Renal pelvis (tissue), 1 donor: ENCODE measurements at regions not wholly inside any gene's neighbourhood (a gene's known extent, or its start where the extent isn't known, plus 50 kb on each side); places are given as distances from the start of the nearest gene placed in this dataset.
"Not testable (repeated sequence)": the region's sequence is repeated elsewhere in the genome, so short reads cannot be mapped to it uniquely, and the experiment has no call there.

Experiments
- DNase-seq: peaks from one replicate; pipeline ENCODE4 v3.0.0-alpha.2; 2013

DNA sequence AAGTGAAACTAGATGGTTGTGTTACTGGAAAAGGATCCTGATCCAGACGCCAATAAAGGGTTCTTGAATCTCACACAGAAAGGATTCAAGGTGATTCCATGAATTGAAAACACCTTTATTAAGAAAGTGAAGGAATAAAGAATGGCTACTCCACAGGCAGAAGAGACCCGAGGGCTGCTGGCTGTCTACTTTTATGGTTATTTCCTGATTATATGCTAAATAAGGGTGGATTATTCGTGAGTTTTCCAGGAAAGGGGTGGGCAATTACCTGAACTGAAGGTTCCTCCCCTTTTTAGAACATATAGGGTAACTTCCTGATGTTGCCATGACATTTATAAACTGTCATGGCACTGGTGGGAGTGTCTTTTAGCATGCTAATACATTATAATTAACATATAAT lies 50.9 kb upstream of the WARS2 start:
- no peak for DNase-seq

DNA sequence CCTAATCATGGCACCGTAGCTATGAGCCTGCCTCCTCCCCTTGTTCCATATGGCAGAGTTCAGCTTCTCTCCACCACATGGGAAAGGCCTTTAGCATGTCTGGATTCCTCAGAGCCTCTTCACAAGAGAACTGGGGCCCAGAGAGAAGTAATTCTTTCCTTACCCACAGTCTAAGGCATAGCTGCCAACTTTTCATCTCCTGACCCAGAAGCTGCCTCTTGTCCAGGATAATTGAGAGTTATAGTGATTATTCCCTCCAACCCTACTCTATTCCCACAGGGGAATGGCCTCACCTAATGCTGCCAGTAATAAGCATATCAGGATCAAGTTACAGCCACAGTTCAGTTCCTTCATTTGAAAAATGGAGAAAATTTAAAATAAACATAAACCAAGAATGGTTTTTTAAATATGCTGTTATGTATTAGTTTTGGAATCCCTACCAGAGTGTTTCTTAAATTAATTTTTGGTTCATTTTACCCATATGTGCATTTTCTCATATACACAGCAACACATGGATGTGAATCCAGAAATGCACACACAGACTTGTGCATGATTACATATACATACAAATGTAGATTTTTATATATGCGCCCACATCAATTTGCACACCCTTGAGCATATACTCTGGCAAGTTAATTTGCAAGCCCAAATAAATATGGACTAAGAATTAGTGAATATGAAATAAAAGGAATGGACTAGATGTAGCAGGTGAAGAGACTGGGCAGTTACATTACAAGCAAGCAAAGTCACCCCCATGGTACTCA lies 63.9 kb upstream of the WARS2 start:
- DNase-seq, result no peak

- no peak for DNase-seq
Measured at GRCh38 chr1:119204961-119205357, 64.5 kb upstream of the WARS2 start.

GRCh38 chr1:119209061-119209460 lies 68.6 kb upstream of the WARS2 start:
- no peak for DNase-seq

- DNase-seq, result no peak
Measured at GRCh38 chr1:119209596-119210295, 69.3 kb upstream of the WARS2 start.

DNA sequence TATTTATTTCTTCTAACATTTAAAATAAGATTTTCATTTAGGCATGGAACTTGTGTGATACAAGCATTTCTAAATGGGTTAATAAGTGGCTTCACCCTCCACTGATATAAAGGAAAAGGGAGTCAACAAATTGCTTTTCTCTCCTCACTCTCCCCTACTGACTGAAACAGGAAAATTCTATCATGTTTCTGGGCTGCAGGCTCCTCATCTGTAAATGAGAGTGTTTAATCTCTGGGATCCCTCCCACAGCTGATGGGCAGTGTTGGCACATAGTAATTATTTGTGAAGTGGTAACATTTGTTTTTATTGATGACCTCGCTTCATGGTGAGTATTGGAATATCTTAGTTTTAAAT lies 69.8 kb upstream of the WARS2 start:
- DNase-seq, result no peak

DNA sequence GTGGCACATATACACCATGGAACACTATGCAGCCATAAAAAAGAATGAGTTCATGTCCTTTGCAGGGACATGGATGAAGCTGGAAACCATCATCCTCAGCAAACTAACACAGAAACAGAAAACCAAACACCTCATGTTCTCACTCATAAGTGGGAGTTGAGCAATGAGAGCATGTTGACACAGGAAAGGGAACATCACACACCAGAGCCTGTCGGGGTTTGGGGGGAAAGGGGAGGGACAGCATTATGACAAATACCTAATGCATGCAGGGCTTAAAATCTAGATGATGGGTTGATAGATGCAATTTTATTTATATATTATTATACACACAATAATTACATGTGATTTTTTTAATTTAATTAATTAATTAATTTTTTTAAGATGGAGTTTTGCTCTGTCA lies 72.8 kb upstream of the WARS2 start:
- DNase-seq, result not testable (repeated sequence)

DNA sequence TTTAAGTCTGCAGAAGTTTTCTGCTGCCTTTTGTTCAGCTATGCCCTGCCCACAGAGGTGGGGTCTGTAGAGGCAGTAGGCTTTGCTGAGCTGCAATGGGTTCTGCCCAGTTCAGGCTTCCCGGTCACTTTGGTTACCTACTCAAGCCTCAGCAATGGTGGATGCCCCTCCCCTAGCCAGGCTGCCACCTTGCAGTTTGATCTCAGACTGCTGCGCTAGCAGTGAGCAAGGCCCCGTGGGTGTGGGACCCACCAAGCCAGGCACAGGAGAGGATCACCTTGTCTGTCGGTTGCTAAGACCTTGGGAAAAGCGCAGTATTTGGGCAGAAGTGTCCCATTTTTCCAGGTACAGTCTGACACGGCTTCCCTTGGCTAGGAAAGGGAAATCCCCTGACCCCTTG lies 74.5 kb upstream of the WARS2 start:
- DNase-seq, result not testable (repeated sequence)

DNA sequence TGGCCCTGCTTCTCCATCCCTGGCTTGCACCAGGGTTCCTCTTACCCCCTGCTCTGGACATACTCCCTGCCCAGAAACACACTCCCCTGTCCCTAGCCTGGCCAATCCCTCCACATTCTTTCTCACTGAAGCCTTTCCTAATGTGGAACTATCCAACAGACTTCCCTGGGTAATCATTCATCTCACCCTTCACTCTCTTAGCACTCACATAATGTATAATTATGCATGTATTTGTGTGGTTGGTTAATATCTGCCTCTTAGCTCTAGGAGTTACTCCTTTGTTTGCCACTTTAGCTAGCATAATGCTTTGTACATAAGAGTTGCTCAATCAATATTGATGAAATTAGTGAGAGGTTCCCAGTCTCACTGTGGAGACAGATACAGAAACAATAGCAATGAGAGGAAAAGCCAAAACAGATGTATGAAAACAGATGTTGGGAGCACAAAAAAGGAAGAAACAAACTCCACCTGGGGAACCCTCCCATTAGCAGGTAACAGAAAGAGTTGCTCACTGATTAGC lies 76.9 kb upstream of the WARS2 start:
- no peak for DNase-seq

DNA sequence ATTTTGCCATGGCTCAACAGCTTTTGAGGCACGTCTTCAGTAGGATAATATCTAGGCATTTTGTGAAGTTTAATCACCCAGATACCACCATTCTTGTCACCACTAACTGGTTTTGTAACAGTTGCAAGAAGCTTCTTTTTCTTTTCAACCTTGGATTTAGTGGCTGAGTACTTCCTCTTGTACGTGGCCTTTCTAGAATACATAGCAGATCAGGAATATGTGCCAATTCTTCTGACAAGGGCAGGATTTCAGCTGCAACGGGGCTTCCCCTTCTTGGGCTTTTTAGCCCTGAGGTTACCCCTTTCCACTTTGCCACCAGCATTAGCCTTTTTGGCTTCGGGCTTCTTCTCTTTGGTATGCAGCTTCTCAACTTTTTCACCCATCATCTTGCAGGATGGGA lies 79.3 kb upstream of the WARS2 start:
- no peak for DNase-seq

GRCh38 chr1:119220991-119221390 lies 80.5 kb upstream of the WARS2 start:
- DNase-seq, result no peak

- no peak for DNase-seq
Measured at GRCh38 chr1:119222271-119222670, 81.8 kb upstream of the WARS2 start.

- no peak for DNase-seq
Measured at GRCh38 chr1:119225265-119225664, 84.8 kb upstream of the WARS2 start.

GRCh38 chr1:119225831-119226230 lies 85.4 kb upstream of the WARS2 start:
- DNase-seq, result no peak

DNA sequence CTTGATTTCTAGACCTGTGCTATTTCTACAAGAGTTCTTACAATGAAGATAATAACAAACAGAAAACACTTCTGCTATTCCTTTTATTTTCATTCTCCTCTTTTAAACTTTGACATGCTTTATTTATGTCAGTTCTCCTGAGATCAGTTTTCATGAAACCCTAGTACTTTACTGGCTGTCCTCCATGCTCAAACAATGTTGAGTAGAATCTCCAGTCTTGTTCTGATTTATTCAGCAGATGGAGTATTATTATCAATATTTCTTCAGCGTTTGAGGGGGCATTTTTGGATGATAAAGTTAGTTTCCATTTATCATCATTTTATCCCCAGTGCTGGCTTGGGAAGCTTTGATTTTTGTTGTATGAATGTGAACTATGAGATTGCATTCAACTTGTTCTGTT lies 85.9 kb upstream of the WARS2 start:
- no peak for DNase-seq

DNA sequence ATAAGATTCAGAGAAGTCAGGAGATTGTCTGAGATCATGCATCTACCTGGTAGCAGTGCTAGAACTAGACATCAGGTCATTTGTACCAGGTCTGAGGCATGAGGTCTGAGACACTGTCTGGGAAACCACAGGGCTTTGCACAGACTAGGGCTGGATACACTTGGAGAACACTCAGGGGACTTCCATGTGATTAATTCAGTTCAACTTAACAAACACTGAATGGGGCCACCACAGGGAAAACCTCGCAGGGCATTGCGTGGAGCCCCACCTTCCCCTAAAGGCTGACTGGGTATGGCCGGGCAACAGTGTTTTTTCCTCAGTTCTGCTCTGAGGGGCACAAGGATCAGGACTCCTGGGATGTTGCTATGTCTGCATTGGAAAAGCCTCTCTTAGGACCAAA lies 86.5 kb upstream of the WARS2 start:
- DNase-seq, result no peak

DNA sequence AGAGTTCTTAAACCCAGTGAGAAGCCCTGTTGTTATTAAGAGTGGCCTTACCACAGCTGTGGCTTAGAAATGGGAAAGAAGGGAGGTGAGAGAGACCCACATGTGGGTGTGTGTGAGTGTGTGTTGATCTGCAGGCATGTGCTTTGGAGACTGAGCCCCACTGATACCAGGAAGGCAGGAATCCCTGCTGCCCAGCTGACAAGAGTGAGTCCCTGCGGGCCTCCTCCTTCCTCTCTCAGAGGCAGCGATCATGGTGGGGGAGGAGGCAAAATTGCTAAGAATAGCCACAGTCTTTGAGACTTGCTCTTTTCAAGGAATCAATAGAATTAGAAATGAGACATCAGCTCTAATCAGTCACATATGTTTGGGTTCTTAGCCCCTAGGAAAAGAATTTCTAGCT lies 87.0 kb upstream of the WARS2 start:
- DNase-seq, result no peak

DNA sequence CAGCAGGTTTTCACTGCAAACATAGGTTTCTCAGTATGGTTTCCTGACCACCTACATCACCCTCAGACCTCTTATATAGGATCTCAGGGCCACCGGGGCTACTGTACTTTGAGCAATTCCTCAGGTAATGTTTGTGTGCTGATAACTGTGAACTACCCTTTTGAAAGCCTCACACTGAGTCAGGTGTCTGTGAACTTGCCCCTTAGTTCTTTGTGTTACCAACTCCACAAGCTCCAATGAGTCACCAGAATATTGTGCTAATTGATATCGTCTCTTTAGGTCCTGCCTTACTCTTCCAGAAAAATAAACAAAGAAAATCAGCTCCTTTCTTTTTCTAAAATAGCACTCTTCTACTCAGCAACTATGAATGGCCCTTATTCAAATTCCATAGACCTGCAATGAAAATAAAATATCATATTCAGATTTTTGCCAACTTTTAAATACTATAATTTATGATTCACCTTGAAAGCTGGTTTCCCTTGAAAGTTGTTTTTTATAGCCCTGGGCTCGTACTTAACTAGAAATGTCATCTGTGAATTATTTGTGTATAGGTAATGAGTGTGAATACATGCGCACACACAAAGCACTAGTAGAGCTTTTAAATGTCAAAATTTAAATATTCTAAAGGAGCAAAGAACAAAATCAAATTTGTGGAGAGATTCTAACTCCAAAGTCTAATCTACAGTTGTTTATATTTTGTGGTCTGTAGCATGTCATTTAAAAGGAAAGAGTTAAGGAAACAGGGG lies 88.1 kb upstream of the WARS2 start:
- DNase-seq, result no peak

DNA sequence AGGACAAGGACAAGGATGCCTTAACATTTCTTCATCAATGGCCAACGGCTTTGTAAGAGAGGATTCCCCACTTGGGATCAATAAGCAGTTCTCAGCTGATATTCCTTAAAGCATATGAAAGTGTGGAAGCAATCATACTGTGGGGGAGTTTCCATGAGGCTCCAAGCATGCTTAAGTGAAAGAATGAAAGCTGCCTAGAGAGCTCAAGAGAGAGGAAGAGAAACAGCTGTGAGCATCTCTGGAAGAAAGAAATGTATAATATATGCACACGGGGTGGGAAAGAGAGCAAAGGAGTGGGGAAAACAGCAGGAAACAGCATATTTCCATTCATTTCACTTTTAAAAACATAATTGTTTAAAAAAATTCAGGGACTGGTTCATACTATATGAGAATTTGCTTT lies 94.7 kb upstream of the WARS2 start:
- no peak for DNase-seq

GRCh38 chr1:119245881-119246280 lies 105.4 kb upstream of the WARS2 start:
- DNase-seq, result no peak

- no peak for DNase-seq
Measured at GRCh38 chr1:119249283-119249682, 108.8 kb upstream of the WARS2 start.

DNA sequence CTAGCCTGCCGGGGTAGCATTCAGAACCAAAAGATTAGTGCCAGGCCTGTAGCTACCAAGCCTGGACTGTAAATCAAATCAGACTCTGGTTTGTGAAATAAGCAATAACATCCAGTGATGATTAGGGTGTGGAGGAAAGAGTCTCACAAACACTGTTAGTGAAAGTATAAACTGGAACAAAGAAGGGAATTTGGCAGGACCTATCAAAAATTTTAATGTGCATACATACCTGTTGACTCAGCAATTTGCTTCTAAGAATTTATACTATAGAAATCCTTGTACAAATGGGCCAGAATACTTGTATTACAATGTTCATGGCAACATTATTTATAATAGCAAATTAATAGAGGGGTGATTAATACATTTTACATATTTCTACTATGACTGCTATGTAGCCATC lies 109.8 kb upstream of the WARS2 start:
- DNase-seq, result no peak

GRCh38 chr1:119251751-119252150 lies 111.3 kb upstream of the WARS2 start:
- DNase-seq, result no peak
